ENCODE measurements at regions not wholly inside any gene's neighbourhood (a gene's known extent, or its start where the extent isn't known, plus 50 kb on each side); places are given as distances from the start of the nearest gene placed in this dataset.
"Not testable (repeated sequence)": the region's sequence is repeated elsewhere in the genome, so short reads cannot be mapped to it uniquely, and the experiment has no call there.

- peak; percentile 78 for DNase-seq
Measured at GRCh38 chr6:19976411-19977129, 139.4 kb downstream of the ID4 start.

- DNase-seq, result no peak
Measured at GRCh38 chr6:19979059-19979458, 141.9 kb downstream of the ID4 start.

- DNase-seq, result no peak
Measured at GRCh38 chr6:19979986-19980385, 142.8 kb downstream of the ID4 start.

DNA sequence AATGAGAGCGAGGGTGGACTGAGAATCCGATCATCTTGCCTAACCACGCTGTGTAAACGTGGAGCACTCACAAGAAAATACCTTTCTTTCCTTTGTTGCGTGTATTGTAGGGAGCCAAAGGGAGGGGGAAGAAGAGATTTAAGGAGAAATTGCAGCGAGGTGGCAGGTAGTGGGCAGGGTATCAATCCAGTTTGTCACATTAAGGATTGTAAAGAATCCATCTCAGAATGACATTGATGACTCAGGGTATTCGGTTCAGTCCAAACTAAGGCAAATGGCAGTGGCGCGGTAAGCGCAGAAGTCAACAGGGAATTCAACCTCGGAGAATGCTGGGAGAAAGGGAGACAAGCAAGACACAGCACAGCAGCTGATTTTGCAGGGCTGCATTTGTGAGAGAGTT lies 146.2 kb downstream of the ID4 start:
- DNase-seq, result no peak

DNA sequence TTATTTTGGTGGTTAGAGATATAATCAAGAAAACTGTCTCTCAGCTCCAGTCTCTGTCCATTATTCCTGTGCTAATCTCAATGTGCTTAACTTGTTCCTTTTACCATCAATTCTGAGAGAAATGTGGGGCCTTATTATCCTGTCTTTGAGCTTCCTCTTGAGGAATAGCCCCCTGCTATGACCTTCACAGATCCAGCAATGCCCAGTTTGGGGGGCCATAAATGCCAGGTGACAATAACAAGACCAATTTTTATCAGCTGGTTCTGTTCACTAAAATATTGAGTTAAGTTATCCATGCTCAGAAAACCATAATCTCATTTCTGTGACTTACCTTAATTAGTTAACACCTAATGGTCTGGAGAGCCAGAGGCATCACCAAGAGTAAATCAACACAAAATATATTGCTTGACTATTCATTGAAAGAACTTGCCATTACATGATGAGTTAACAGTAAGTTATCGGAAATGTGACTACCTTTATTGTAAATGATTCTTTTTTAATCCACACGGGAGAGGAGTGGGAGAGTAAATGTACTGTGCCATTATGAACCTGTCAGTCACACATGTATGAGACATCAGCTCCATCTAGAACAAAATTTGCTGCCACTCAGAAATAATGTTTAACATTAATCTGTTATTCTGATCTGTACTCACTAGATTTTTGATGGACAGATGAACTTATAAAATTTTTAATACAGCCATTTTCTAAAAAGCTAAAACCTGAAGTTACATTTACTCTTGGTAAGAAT lies 149.7 kb downstream of the ID4 start:
- DNase-seq, result no peak

DNA sequence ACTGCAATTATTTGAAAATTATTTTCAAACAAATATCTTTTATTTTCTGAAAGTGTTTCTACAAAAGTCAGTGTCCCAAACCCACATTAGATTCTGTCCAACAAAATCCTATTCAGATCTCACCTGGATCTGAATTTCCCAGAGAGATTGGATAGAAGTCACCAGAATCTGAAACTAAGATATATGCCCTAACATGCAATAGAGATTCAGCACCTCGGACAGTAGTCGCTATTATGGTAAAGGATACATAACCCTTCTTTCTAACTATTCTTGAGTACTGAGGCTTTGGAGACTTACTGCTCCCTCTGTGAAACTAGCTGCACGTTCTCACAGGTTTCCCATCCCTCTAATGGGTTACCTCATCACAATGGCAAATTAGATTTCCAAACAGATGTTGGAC lies 151.4 kb downstream of the ID4 start:
- DNase-seq, result no peak

- no peak for DNase-seq
Measured at GRCh38 chr6:19991176-19991575, 154.0 kb downstream of the ID4 start.

GRCh38 chr6:19994909-19995308 lies 157.7 kb downstream of the ID4 start:
- DNase-seq, result no peak

- DNase-seq, result no peak
Measured at GRCh38 chr6:19995575-19996257, 158.5 kb downstream of the ID4 start.

DNA sequence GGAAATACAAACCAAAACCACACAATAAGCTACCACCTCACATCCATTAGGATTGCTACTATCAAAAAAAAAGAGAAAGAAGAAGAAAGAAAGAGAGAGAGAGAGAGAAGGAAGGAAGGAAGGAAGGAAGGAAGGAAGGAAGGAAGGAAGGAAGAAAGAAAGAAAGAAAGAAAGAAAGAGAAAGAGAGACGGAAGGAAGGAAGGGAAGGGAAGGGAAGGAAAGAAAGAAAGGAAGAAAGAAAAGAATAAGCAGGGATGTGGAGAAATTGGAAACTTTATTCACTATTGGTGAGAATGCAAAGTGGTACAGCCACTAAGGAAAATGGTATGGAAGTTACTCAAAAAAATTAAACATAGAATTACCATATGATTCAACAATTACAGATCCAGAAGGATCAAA lies 159.9 kb downstream of the ID4 start:
- DNase-seq, result no peak

GRCh38 chr6:19998541-19998940 lies 161.4 kb downstream of the ID4 start:
- DNase-seq, result no peak

- DNase-seq, result no peak
Measured at GRCh38 chr6:19999319-20000191, 162.4 kb downstream of the ID4 start.

DNA sequence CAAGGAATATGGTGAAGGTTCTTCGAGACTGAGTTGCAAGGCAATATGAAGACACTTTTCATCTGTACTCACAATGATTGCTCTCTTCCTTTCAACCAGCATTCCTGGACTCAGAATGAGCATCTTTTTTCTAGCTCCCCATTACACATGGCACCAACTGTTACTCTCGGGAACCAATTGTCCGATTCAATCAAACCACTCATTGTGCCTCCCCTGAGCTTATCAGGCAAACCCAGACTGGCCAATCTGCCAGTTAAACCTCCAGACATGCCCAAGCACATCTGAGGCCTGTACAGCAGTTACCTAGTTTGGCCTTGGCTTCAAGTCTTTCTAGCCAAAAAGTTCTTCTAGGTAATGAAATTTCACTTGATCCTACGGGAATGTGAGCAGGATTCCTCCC lies 164.1 kb downstream of the ID4 start:
- DNase-seq, result peak; percentile 69

DNA sequence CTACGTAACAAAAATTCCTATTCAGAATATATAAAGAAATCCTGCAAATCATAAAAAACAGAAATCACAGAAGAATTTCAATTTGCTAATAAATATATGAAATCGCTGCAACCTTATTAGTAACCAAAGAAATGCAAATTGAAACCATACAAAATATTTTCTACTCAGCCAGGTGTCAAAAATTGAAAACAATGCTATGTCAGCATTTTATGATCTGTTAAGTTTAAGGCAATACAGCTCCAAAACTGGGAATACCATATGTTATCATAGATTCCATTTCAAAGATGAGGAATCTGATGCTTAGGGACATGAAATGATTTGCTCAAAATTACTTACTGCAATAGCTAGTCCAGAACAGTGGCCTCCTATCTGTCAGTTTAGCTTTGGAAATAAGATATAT lies 168.9 kb downstream of the ID4 start:
- no peak for DNase-seq

DNA sequence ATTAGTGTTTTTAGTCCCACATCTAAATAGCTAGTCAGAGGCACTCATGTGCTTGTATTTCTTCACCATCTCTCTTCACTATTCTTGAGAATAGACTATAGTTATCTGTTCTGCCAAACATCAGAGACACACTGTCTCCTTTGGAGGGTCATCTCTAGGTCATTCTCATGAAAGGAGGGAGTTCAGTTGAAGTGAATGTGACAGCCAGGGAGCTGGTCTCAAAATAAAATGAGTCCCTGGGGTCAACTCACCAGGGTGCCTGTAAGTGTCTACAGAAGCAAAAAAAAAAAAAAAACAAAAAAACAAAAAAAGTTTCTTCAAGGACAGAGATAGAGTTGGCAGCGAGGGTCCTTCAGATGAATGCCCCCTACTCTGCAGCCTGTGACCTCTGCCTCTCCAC lies 171.0 kb downstream of the ID4 start:
- no peak for DNase-seq

- DNase-seq, result no peak
Measured at GRCh38 chr6:20013066-20013861, 176.1 kb downstream of the ID4 start.

DNA sequence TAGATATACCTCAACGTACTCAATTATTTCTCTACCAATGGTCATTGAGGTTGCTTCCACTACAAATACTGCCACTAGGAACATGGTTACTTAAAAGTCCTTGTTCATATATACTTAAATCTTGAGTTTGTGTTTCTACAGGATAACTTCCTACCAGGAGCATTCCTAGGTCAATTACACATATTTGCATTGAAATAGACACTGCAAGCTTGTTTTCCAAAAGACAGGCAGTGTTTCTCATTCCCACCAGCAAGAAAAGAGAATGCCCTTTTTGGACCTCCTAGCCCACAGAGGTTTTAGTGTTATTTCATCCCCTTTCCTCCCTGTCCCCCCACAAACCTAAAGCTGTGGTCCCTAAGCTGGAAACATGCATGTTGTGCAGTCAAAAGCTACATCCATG lies 177.3 kb downstream of the ID4 start:
- no peak for DNase-seq

- DNase-seq, result no peak
Measured at GRCh38 chr6:20020526-20020925, 183.4 kb downstream of the ID4 start.

DNA sequence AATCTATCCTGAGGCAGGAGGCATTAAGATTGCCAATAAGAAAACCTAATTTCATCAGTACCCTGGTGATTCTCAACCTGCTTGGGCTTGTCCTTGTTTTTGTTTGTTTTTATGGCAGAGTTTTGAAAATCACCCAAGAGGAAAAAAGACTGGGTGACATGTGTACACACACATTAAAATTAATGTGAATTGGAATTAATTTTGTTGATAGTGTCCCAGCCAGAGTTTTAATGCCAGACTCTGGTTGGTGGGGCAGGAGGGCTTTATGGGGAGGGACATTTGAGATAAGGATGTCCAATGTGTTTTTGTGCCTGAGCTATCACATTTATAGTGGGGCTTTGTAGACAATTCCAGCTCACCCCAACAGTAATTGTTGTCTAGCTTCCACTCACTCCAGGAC lies 184.6 kb downstream of the ID4 start:
- DNase-seq, result no peak

GRCh38 chr6:20023549-20024315 lies 186.6 kb downstream of the ID4 start:
- DNase-seq, result not testable (repeated sequence)

- no peak for DNase-seq
Measured at GRCh38 chr6:20024316-20024673, 187.1 kb downstream of the ID4 start.

DNA sequence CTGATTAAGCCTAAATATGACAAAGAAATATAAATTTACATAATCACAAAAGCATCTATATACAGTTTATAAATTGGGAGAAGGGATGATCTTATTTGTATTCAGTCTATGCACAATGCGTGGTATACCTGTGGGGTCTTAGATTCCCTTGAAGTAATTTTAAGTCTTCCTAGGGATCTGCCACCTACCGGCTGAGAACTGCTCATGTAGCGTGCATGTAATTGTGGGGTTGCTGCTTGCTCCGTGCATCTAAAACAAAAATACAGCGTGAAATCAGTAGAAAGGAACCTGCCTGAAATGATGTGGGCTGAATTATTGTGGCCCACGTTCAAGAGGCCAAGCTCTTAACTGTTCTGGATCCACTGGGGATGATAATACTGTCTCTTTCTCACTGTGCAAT lies 187.3 kb downstream of the MBOAT1 start:
- peak; percentile 23 for DNase-seq
